ENCODE measurements at regions not wholly inside any gene's neighbourhood (a gene's known extent, or its start where the extent isn't known, plus 50 kb on each side); places are given as distances from the start of the nearest gene placed in this dataset.

GRCh38 chr13:109380457-109380856 lies 405.9 kb downstream of the IRS2 start:
- POLR2A ChIA-PET = no interaction called here
- CTCF ChIA-PET = no interaction called here
- H3K36me3 Mint-ChIP-seq = no peaks in the 10 kb centered on the region

GRCh38 chr13:109379930-109380329 lies 406.5 kb downstream of the IRS2 start:
- ChIA-PET POLR2A (no interaction called here), CTCF (no interaction called here)
- DNase-seq = no peak
- Histone ChIP-seq H3K36me3 (ENCODE audit: insufficient read depth, low read length) (no peaks in the 10 kb centered on the region), H3K27me3 (ENCODE audit: insufficient read depth, low read length, poor library complexity, severe bottlenecking) (no peaks in the 10 kb centered on the region), H3K4me1 (ENCODE audit: insufficient read depth, low read length) (no peaks in the 10 kb centered on the region), H3K4me3 (ENCODE audit: low read length) (no peak overlapping the region), H3K9me3 (ENCODE audit: low read length) (no peaks in the 10 kb centered on the region), H3K27ac (ENCODE audit: low read depth, low read length) (no peak overlapping the region)
- Mint-ChIP-seq H3K9me3 (peaks cover 0 to 4% (median 0%) of the 10 kb centered on the region in 5 donors), H3K4me1 (no peaks in the 10 kb centered on the region), H3K27me3 (no peaks in the 10 kb centered on the region), H3K27ac (no peak overlapping the region), H3K4me3 (no peak overlapping the region), H3K36me3 (no peaks in the 10 kb centered on the region)

More at GRCh38 chr13:109380457-109380856, 405.9 kb downstream of the IRS2 start:
- Mint-ChIP-seq H3K4me3 (no peak overlapping the region), H3K27me3 (no peaks in the 10 kb centered on the region), H3K4me1 (no peaks in the 10 kb centered on the region), H3K9me3 (peaks cover 0 to 4% (median 0%) of the 10 kb centered on the region in 5 donors), H3K27ac (no peak overlapping the region)
- Histone ChIP-seq H3K27ac (ENCODE audit: low read depth, low read length) (no peak overlapping the region), H3K4me3 (ENCODE audit: low read length) (no peak overlapping the region), H3K27me3 (ENCODE audit: insufficient read depth, low read length, poor library complexity, severe bottlenecking) (no peaks in the 10 kb centered on the region), H3K9me3 (ENCODE audit: low read length) (no peaks in the 10 kb centered on the region), H3K36me3 (ENCODE audit: insufficient read depth, low read length) (no peaks in the 10 kb centered on the region), H3K4me1 (ENCODE audit: insufficient read depth, low read length) (no peaks in the 10 kb centered on the region)
- DNase-seq = no peak

GRCh38 chr13:109376936-109377335 lies 409.4 kb downstream of the IRS2 start:
- Histone ChIP-seq H3K36me3 (ENCODE audit: insufficient read depth, low read length) (no peaks in the 10 kb centered on the region), H3K27me3 (ENCODE audit: insufficient read depth, low read length, poor library complexity, severe bottlenecking) (no peaks in the 10 kb centered on the region), H3K4me1 (ENCODE audit: insufficient read depth, low read length) (no peaks in the 10 kb centered on the region), H3K27ac (ENCODE audit: low read depth, low read length) (no peak overlapping the region), H3K4me3 (ENCODE audit: low read length) (no peak overlapping the region), H3K9me3 (ENCODE audit: low read length) (no peaks in the 10 kb centered on the region)
- peaks cover 0 to 4% (median 0%) of the 10 kb centered on the region in 5 donors for H3K9me3 Mint-ChIP-seq
- H3K4me1 Mint-ChIP-seq = no peaks in the 10 kb centered on the region
- no peaks in the 10 kb centered on the region for H3K27me3 Mint-ChIP-seq
- ChIA-PET CTCF (no interaction called here), POLR2A (no interaction called here)
- H3K27ac Mint-ChIP-seq = no peak overlapping the region
- H3K36me3 Mint-ChIP-seq = no peaks in the 10 kb centered on the region
- DNase-seq = no peak
- H3K4me3 Mint-ChIP-seq = no peak overlapping the region

- no peak overlapping the region for H3K4me3 Mint-ChIP-seq
- DNase-seq = no peak
- Histone ChIP-seq H3K4me1 (ENCODE audit: insufficient read depth, low read length) (no peaks in the 10 kb centered on the region), H3K27me3 (ENCODE audit: insufficient read depth, low read length, poor library complexity, severe bottlenecking) (no peaks in the 10 kb centered on the region), H3K36me3 (ENCODE audit: insufficient read depth, low read length) (no peaks in the 10 kb centered on the region), H3K9me3 (ENCODE audit: low read length) (no peaks in the 10 kb centered on the region), H3K4me3 (ENCODE audit: low read length) (no peak overlapping the region), H3K27ac (ENCODE audit: low read depth, low read length) (no peak overlapping the region)
- peaks cover 0 to 2% (median 0%) of the 10 kb centered on the region in 5 donors for H3K9me3 Mint-ChIP-seq
- no peaks in the 10 kb centered on the region for H3K4me1 Mint-ChIP-seq
- POLR2A ChIA-PET = no interaction called here
- peaks cover 0 to 3% of the 10 kb centered on the region in 2 donors for H3K27me3 Mint-ChIP-seq
- CTCF ChIA-PET = no interaction called here
- H3K36me3 Mint-ChIP-seq = no peaks in the 10 kb centered on the region
- H3K27ac Mint-ChIP-seq = no peak overlapping the region
These were observed 411.7 kb downstream of the IRS2 start for GRCh38 chr13:109374609-109375200.

- H3K9me3 Mint-ChIP-seq = peaks cover 0 to 3% (median 0%) of the 10 kb centered on the region in 5 donors
- DNase-seq = no peak
- POLR2A ChIA-PET = no interaction called here
- no peaks in the 10 kb centered on the region for H3K4me1 Mint-ChIP-seq
- no peaks in the 10 kb centered on the region for H3K9me3 ChIP-seq (ENCODE audit: low read length)
- peaks cover 0 to 3% of the 10 kb centered on the region in 2 donors for H3K27me3 Mint-ChIP-seq
- no peaks in the 10 kb centered on the region for H3K36me3 Mint-ChIP-seq
- no peak overlapping the region for H3K27ac Mint-ChIP-seq
- H3K4me1 ChIP-seq (ENCODE audit: insufficient read depth, low read length) = no peaks in the 10 kb centered on the region
- H3K27me3 ChIP-seq (ENCODE audit: insufficient read depth, low read length, poor library complexity, severe bottlenecking) = no peaks in the 10 kb centered on the region
- H3K36me3 ChIP-seq (ENCODE audit: insufficient read depth, low read length) = no peaks in the 10 kb centered on the region
- H3K4me3 Mint-ChIP-seq = no peak overlapping the region
- CTCF ChIA-PET = no interaction called here
- H3K4me3 ChIP-seq (ENCODE audit: low read length) = no peak overlapping the region
- no peak overlapping the region for H3K27ac ChIP-seq (ENCODE audit: low read depth, low read length)
These were observed 413.7 kb downstream of the IRS2 start for GRCh38 chr13:109372666-109373065.

- H3K27ac ChIP-seq (ENCODE audit: low read depth, low read length) = no peak overlapping the region
- Mint-ChIP-seq H3K4me1 (no peaks in the 10 kb centered on the region), H3K9me3 (peaks cover 0 to 8% (median 0%) of the 10 kb centered on the region in 5 donors), H3K27me3 (peaks cover 0 to 6% of the 10 kb centered on the region in 2 donors), H3K36me3 (no peaks in the 10 kb centered on the region), H3K27ac (peak overlapping the region in 1 of 8 donors; percentile 57), H3K4me3 (no peak overlapping the region)
- DNase-seq = no peak
- H3K4me1 ChIP-seq (ENCODE audit: insufficient read depth, low read length) = no peaks in the 10 kb centered on the region
- ChIA-PET CTCF (no interaction called here), POLR2A (no interaction called here)
- no peak overlapping the region for H3K4me3 ChIP-seq (ENCODE audit: low read length)
- no peaks in the 10 kb centered on the region for H3K36me3 ChIP-seq (ENCODE audit: insufficient read depth, low read length)
- no peaks in the 10 kb centered on the region for H3K9me3 ChIP-seq (ENCODE audit: low read length)
- H3K27me3 ChIP-seq (ENCODE audit: insufficient read depth, low read length, poor library complexity, severe bottlenecking) = no peaks in the 10 kb centered on the region
These were observed 415.3 kb downstream of the IRS2 start for GRCh38 chr13:109371066-109371465.

- CTCF ChIA-PET = no interaction called here
- Histone ChIP-seq H3K9me3 (ENCODE audit: low read length) (no peaks in the 10 kb centered on the region), H3K27ac (ENCODE audit: low read depth, low read length) (no peak overlapping the region), H3K4me3 (ENCODE audit: low read length) (no peak overlapping the region), H3K36me3 (ENCODE audit: insufficient read depth, low read length) (no peaks in the 10 kb centered on the region), H3K27me3 (ENCODE audit: insufficient read depth, low read length, poor library complexity, severe bottlenecking) (no peaks in the 10 kb centered on the region), H3K4me1 (ENCODE audit: insufficient read depth, low read length) (no peaks in the 10 kb centered on the region)
- no peaks in the 10 kb centered on the region for H3K36me3 Mint-ChIP-seq
- peaks cover 0 to 11% (median 0%) of the 10 kb centered on the region in 5 donors for H3K9me3 Mint-ChIP-seq
- POLR2A ChIA-PET = no interaction called here
- peaks cover 0 to 6% of the 10 kb centered on the region in 2 donors for H3K27me3 Mint-ChIP-seq
- no peak for DNase-seq
- no peak overlapping the region for H3K4me3 Mint-ChIP-seq
- no peaks in the 10 kb centered on the region for H3K4me1 Mint-ChIP-seq
- peak overlapping the region in 1 of 8 donors; percentile 57 for H3K27ac Mint-ChIP-seq
These were observed 415.9 kb downstream of the IRS2 start for GRCh38 chr13:109370496-109370895.

GRCh38 chr13:109369353-109370052 lies 416.9 kb downstream of the IRS2 start:
- no peaks in the 10 kb centered on the region for H3K4me1 ChIP-seq (ENCODE audit: insufficient read depth, low read length)
- Mint-ChIP-seq H3K9me3 (peaks cover 0 to 11% (median 0%) of the 10 kb centered on the region in 5 donors), H3K4me3 (no peak overlapping the region), H3K36me3 (no peaks in the 10 kb centered on the region), H3K4me1 (no peaks in the 10 kb centered on the region), H3K27me3 (peaks cover 0 to 6% of the 10 kb centered on the region in 2 donors), H3K27ac (no peak overlapping the region)
- ChIA-PET POLR2A (no interaction called here), CTCF (no interaction called here)
- H3K4me3 ChIP-seq (ENCODE audit: low read length) = no peak overlapping the region
- no peak for DNase-seq
- no peaks in the 10 kb centered on the region for H3K36me3 ChIP-seq (ENCODE audit: insufficient read depth, low read length)
- H3K27me3 ChIP-seq (ENCODE audit: insufficient read depth, low read length, poor library complexity, severe bottlenecking) = no peaks in the 10 kb centered on the region
- no peaks in the 10 kb centered on the region for H3K9me3 ChIP-seq (ENCODE audit: low read length)
- H3K27ac ChIP-seq (ENCODE audit: low read depth, low read length) = no peak overlapping the region

All from CD8-positive, alpha-beta memory T cell (primary cell).